Hematopoietic multipotent progenitor cell treated with erythropoietin and hydrocortisone succinate and interleukin-3 and kit ligand, for 8 days (in vitro differentiated cells): ENCODE measurements at regions not wholly inside any gene's neighbourhood (a gene's known extent, or its start where the extent isn't known, plus 50 kb on each side); places are given as distances from the start of the nearest gene placed in this dataset.
"Not testable (repeated sequence)": the region's sequence is repeated elsewhere in the genome, so short reads cannot be mapped to it uniquely, and the experiment has no call there.

Source experiments
- DNase-seq: peaks from one replicate; pipeline ENCODE4 v3.0.0-alpha.2; 2015

GRCh38 chr17:68778726-68779125 is 176.5 kb downstream of the ABCA8 start:
- DNase-seq: no peak

GRCh38 chr17:68777856-68778694 is 176.9 kb upstream of the FAM20A start:
- DNase-seq: no peak

- DNase-seq: peak; percentile 39
Observed at GRCh38 chr17:68777243-68777855, 176.2 kb upstream of the FAM20A start.

- no peak for DNase-seq
Observed at GRCh38 chr17:68776451-68776850, 175.3 kb upstream of the FAM20A start.

GRCh38 chr17:68775969-68776368 is 174.8 kb upstream of the FAM20A start:
- DNase-seq: no peak

GRCh38 chr17:68775318-68775717 is 174.2 kb upstream of the FAM20A start:
- DNase-seq: no peak

- peak; percentile 56 for DNase-seq
Observed at GRCh38 chr17:68771867-68772515, 170.8 kb upstream of the FAM20A start.

- DNase-seq: no peak
Observed at GRCh38 chr17:68768804-68769203, 167.6 kb upstream of the FAM20A start.

- no peak for DNase-seq
Observed at GRCh38 chr17:68766640-68767039, 165.5 kb upstream of the FAM20A start.

GRCh38 chr17:68763562-68763961 is 162.4 kb upstream of the FAM20A start:
- no peak for DNase-seq

- no peak for DNase-seq
Observed at GRCh38 chr17:68762911-68763310, 161.7 kb upstream of the FAM20A start.

- no peak for DNase-seq
Observed at GRCh38 chr17:68760141-68760475, 158.9 kb upstream of the FAM20A start.

- peak; percentile 84 for DNase-seq
Observed at GRCh38 chr17:68759343-68760140, 158.4 kb upstream of the FAM20A start.

GRCh38 chr17:68759002-68759342 is 157.8 kb upstream of the FAM20A start:
- no peak for DNase-seq

- DNase-seq: not testable (repeated sequence)
Observed at GRCh38 chr17:68757866-68758757, 156.9 kb upstream of the FAM20A start.

GRCh38 chr17:68753985-68754769 is 153.0 kb upstream of the FAM20A start:
- DNase-seq: no peak

- no peak for DNase-seq
Observed at GRCh38 chr17:68750208-68750562, 149.0 kb upstream of the FAM20A start.

GRCh38 chr17:68749349-68750207 is 148.4 kb upstream of the FAM20A start:
- no peak for DNase-seq

GRCh38 chr17:68748381-68748780 is 147.2 kb upstream of the FAM20A start:
- DNase-seq: no peak
